HEK293T (cell line): ENCODE measurements at regions not wholly inside any gene's neighbourhood (a gene's known extent, or its start where the extent isn't known, plus 50 kb on each side); places are given as distances from the start of the nearest gene placed in this dataset.
"Not testable (repeated sequence)": the region's sequence is repeated elsewhere in the genome, so short reads cannot be mapped to it uniquely, and the experiment has no call there.

Experiments
- CTCF ChIA-PET: fragments of 350-600 bp; formaldehyde crosslinking; extraction: SDS; loops from one replicate; lab custom pipeline; 2021; ENCODE audit warnings: antibody characterized with exemption, inconsistent platforms; lab: Yijun Ruan, JAX
- POLR2A ChIA-PET: fragments of 350-600 bp; formaldehyde crosslinking; extraction: SDS; loops from one replicate; lab custom pipeline; 2020; ENCODE audit warnings: antibody characterized with exemption, inconsistent platforms; lab: Yijun Ruan, JAX
- DNase-seq: peaks from one replicate; pipeline ENCODE4 v3.0.0; 2012; ENCODE audit warnings: mixed read lengths; ENCODE audit errors: extremely low spot score
- ARNT ChIP-seq: fragments of 450-650 bp; IDR thresholded peaks from 2 replicates; pipeline ENCODE4 v1.6.1; 2017; ENCODE audit warnings: mild to moderate bottlenecking
- BHLHE40 ChIP-seq: fragments of 450-650 bp; IDR thresholded peaks from 2 replicates; pipeline ENCODE4 v1.6.1; 2016; ENCODE audit warnings: mild to moderate bottlenecking, moderate library complexity, borderline replicate concordance
- CTBP1 ChIP-seq: fragments of 450-650 bp; IDR thresholded peaks from 2 replicates; pipeline ENCODE4 v1.6.1; 2016; ENCODE audit warnings: borderline replicate concordance
- ELF4 ChIP-seq: fragments of 450-650 bp; IDR thresholded peaks from 2 replicates; pipeline ENCODE4 v1.6.1; 2017; ENCODE audit warnings: antibody characterized with exemption
- FOXA1 ChIP-seq: fragments of 450-650 bp; IDR thresholded peaks from 2 replicates; pipeline ENCODE4 v1.6.1; 2016; ENCODE audit warnings: mild to moderate bottlenecking
- FOXK2 ChIP-seq: fragments of 450-650 bp; IDR thresholded peaks from 2 replicates; pipeline ENCODE4 v1.6.1; 2016; ENCODE audit warnings: mild to moderate bottlenecking
- FOXM1 ChIP-seq: fragments of 450-650 bp; IDR thresholded peaks from 2 replicates; pipeline ENCODE4 v1.6.1; 2017; ENCODE audit warnings: mild to moderate bottlenecking, borderline replicate concordance
- HDGF ChIP-seq: fragments of 450-650 bp; IDR thresholded peaks from 2 replicates; pipeline ENCODE4 v1.6.1; 2017; ENCODE audit warnings: antibody characterized with exemption, borderline replicate concordance
- L3MBTL2 ChIP-seq: fragments of 450-650 bp; conservative IDR thresholded peaks from 2 replicates; pipeline ENCODE4 v1.6.1; 2016; ENCODE audit warnings: mild to moderate bottlenecking
- LEF1 ChIP-seq: fragments of 450-650 bp; IDR thresholded peaks from 2 replicates; pipeline ENCODE4 v1.6.1; 2017; ENCODE audit warnings: mild to moderate bottlenecking, borderline replicate concordance
- NFRKB ChIP-seq: fragments of 450-650 bp; IDR thresholded peaks from 2 replicates; pipeline ENCODE4 v1.6.1; 2016; ENCODE audit warnings: mild to moderate bottlenecking, moderate library complexity
- PKNOX1 ChIP-seq: fragments of 450-650 bp; IDR thresholded peaks from 2 replicates; pipeline ENCODE4 v1.6.1; 2016
- SP1 ChIP-seq: fragments of 450-650 bp; IDR thresholded peaks from 2 replicates; pipeline ENCODE4 v1.6.1; 2017
- SUZ12 ChIP-seq: fragments of 450-650 bp; IDR thresholded peaks from 2 replicates; pipeline ENCODE4 v1.6.1; 2016; ENCODE audit warnings: mild to moderate bottlenecking
- TARDBP ChIP-seq: fragments of 450-650 bp; IDR thresholded peaks from 2 replicates; pipeline ENCODE4 v1.6.1; 2016
- ZNF384 ChIP-seq: fragments of 450-650 bp; IDR thresholded peaks from 2 replicates; pipeline ENCODE4 v1.6.1; 2016

GRCh38 chr18:54662986-54663385, 71.9 kb downstream of the DYNAP start:
- no peak for TF ChIP-seq ARNT
- no peak for TF ChIP-seq PKNOX1
- TF ChIP-seq FOXK2: no peak
- no peak for DNase-seq
- ChIA-PET POLR2A (no interaction called here), CTCF (no interaction called here)

- CTCF ChIA-PET, DNase-seq, POLR2A ChIA-PET: not testable (repeated sequence)
These were observed 78.7 kb downstream of the DYNAP start for GRCh38 chr18:54669701-54670100.

GRCh38 chr18:54671291-54671881, 80.3 kb downstream of the DYNAP start:
- peak; percentile 5 for DNase-seq
- ChIA-PET CTCF (interaction anchor here (0.6 to 1.6 kb wide), 4 partner anchors 148 to 235 kb away, joined by 3 read pairs; no protein-coding TSS in a partner anchor), POLR2A (no interaction called here)
- no peak for TF ChIP-seq ZNF384
- TF ChIP-seq SP1: no peak
- TF ChIP-seq ELF4: no peak
- no peak for TF ChIP-seq TARDBP
- TF ChIP-seq BHLHE40: no peak
- no peak for TF ChIP-seq FOXM1
- no peak for TF ChIP-seq LEF1
- TF ChIP-seq FOXK2: no peak
- no peak for TF ChIP-seq NFRKB
- no peak for TF ChIP-seq L3MBTL2
- no peak for TF ChIP-seq HDGF
- TF ChIP-seq SUZ12: no peak
- TF ChIP-seq PKNOX1: no peak
- no peak for TF ChIP-seq ARNT
- TF ChIP-seq FOXA1: no peak
- TF ChIP-seq CTBP1: no peak

GRCh38 chr18:54672109-54672508, 81.1 kb downstream of the DYNAP start:
- no peak for TF ChIP-seq TARDBP
- no peak for TF ChIP-seq NFRKB
- no peak for TF ChIP-seq ZNF384
- TF ChIP-seq ARNT: no peak
- no peak for TF ChIP-seq BHLHE40
- TF ChIP-seq CTBP1: no peak
- no peak for TF ChIP-seq LEF1
- TF ChIP-seq FOXM1: no peak
- TF ChIP-seq HDGF: no peak
- no peak for TF ChIP-seq PKNOX1
- TF ChIP-seq L3MBTL2: no peak
- no peak for TF ChIP-seq FOXA1
- TF ChIP-seq SP1: no peak
- TF ChIP-seq FOXK2: no peak
- no peak for TF ChIP-seq ELF4
- TF ChIP-seq SUZ12: no peak
- ChIA-PET POLR2A (no interaction called here), CTCF (interaction anchor here (0.6 to 1.6 kb wide), 3 partner anchors 148 to 236 kb away, joined by 3 read pairs; no protein-coding TSS in a partner anchor)
- DNase-seq: no peak

- ChIA-PET POLR2A (no interaction called here), CTCF (interaction anchor here (1.6 kb wide), 1 partner anchor 230 kb away, joined by 3 read pairs; no protein-coding TSS in a partner anchor)
- DNase-seq: no peak
- TF ChIP-seq NFRKB (no peak), SP1 (no peak), SUZ12 (no peak), ZNF384 (no peak), FOXA1 (no peak), BHLHE40 (no peak), L3MBTL2 (no peak), ARNT (no peak), LEF1 (no peak), ELF4 (no peak), FOXM1 (no peak), CTBP1 (no peak), TARDBP (no peak), PKNOX1 (no peak), FOXK2 (no peak), HDGF (no peak)
These were observed 81.9 kb downstream of the DYNAP start for GRCh38 chr18:54672846-54673475.

GRCh38 chr18:54673936-54674335, 82.9 kb downstream of the DYNAP start:
- CTCF ChIA-PET: no interaction called here
- POLR2A ChIA-PET: no interaction called here
- DNase-seq: no peak
- TF ChIP-seq BHLHE40: no peak
- TF ChIP-seq SP1: no peak
- TF ChIP-seq FOXK2: no peak
- no peak for TF ChIP-seq ZNF384
- TF ChIP-seq NFRKB: no peak
- no peak for TF ChIP-seq CTBP1
- TF ChIP-seq HDGF: no peak
- no peak for TF ChIP-seq FOXA1
- no peak for TF ChIP-seq FOXM1
- TF ChIP-seq LEF1: no peak
- TF ChIP-seq SUZ12: no peak
